ENCODE measurements at regions not wholly inside any gene's neighbourhood (a gene's known extent, or its start where the extent isn't known, plus 50 kb on each side); places are given as distances from the start of the nearest gene placed in this dataset.

DNA sequence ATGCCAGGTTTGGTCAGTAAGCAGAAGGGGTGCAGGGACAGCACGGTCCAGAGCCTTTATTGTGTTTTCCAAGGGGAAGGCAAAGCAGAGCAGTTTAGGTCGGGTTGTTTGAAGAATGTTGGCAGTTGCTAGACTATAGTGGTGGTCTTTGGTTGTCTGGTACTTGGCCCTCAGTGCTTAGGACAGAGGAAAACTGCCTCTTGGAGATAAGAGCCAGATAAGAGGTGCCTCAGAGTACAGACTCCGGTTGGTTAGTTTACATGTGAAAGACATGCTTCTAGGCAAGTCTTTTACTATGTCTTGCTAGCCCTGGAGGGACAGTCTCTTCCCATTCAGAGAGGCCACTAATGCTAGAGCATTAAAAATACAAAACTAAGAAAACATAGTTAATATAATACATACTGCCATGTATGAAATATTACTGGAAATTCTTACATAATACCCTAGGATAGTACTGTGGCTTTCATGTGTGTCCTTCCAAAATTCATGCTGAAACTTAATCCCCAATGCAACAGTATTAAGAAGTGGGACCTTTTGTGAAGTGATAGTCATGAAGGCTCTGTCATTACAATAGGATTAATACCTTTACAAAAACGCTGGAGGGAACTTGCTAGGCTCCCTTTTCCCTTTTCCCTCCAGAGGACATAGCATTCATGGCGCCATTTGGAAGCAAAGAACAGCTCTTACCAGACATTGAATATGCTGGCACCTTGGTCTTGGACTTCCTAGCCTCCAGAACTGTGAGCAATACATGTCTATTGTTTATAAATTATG, 280.4 kb downstream of the TMEM167A start:
- DNase-seq (ENCODE audit: low spot score): no peak
- no peak overlapping the region for H3K27ac ChIP-seq
- ChIA-PET POLR2A (ENCODE audit: low non-redundant PET) (no interaction called here), CTCF (no interaction called here)
- TF ChIP-seq, protein P1, sequence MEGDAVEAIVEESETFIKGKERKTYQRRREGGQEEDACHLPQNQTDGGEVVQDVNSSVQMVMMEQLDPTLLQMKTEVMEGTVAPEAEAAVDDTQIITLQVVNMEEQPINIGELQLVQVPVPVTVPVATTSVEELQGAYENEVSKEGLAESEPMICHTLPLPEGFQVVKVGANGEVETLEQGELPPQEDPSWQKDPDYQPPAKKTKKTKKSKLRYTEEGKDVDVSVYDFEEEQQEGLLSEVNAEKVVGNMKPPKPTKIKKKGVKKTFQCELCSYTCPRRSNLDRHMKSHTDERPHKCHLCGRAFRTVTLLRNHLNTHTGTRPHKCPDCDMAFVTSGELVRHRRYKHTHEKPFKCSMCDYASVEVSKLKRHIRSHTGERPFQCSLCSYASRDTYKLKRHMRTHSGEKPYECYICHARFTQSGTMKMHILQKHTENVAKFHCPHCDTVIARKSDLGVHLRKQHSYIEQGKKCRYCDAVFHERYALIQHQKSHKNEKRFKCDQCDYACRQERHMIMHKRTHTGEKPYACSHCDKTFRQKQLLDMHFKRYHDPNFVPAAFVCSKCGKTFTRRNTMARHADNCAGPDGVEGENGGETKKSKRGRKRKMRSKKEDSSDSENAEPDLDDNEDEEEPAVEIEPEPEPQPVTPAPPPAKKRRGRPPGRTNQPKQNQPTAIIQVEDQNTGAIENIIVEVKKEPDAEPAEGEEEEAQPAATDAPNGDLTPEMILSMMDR (conservative IDR thresholded peaks at IDR 0.05; ENCODE audit: low read depth): no peak

DNA sequence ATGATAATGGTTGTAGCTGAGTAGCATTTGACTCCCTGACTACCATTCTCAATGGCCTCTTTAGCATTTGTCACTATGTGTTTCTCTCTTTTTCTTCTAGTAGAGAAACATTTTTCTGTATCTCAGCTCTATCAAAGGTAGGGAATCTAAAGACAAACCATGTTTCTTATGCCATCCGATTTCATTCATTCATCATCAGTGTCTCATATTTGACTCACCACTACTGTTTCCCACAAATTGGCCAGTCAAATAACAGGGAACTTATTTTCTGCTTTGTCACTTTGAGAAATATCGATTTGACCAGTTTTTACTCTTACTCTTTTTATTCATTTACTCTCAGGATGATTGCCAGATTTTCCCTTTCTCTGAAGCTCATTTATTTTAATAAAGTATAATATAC, 282.3 kb downstream of the TMEM167A start:
- ChIA-PET CTCF (no interaction called here), POLR2A (ENCODE audit: low non-redundant PET) (interaction anchor here (0.5 kb wide), 1 partner anchor 59 kb away, joined by 6 read pairs; no protein-coding TSS in a partner anchor)
- TF ChIP-seq, protein P1 (conservative IDR thresholded peaks at IDR 0.05; ENCODE audit: low read depth): no peak
- DNase-seq (ENCODE audit: low spot score): no peak
- H3K27ac ChIP-seq: no peak overlapping the region

DNA sequence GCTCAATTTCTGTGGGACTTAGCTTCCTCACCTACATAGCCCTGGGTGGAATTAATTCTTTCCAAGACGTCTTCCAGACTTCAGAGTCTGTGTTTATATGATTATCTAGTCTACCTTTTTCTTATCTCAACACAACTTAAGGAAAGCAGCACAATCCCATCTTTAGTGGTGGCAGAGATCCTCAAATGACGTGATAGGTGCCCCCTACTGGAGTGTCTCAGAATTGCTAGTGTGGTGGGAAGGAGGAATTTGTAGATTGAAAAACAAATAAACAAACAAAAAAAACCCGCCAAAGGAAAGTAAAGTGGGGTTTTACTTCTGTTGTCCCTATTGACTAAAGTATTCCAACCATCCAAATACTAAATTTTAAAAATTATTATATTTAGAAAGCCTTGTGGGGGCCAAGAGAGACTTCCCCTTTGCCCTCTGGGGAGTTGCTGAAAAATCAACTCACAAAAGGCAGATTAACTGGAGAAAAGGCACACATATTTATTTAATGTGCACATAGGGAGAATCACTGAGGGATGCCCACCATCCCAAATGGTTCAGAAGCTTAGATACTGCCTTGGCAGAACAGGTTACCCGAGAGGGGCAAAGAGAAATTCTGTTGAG, 283.3 kb downstream of the TMEM167A start:
- TF ChIP-seq, protein P1 (conservative IDR thresholded peaks at IDR 0.05; ENCODE audit: low read depth): peak; percentile 63
- ChIA-PET POLR2A (ENCODE audit: low non-redundant PET) (no interaction called here), CTCF (interaction anchor here (0.6 to 1.2 kb wide), 3 partner anchors 19 to 151 kb away, joined by 3 to 6 read pairs (median 4); no protein-coding TSS in a partner anchor)
- DNase-seq (ENCODE audit: low spot score): peak; percentile 15
- H3K27ac ChIP-seq: no peak overlapping the region

DNA sequence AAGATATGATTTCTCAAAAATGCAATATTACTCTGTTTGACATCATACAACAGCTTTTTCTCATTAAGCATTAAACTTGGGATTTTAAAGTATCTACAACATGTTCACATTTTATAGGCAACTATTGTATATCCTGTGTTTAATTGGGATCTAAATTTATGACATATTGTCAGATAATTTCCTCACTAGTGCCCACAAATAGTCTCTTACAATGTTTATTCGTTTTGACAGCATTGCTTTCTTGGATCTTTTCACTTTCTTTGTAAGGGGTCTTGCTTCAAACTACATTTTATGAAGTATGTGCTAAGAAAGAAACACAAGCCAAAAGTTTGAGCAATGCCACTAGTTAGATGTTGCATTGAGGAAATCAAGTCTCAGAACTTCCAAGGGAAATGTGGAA, 285.1 kb downstream of the TMEM167A start:
- ChIA-PET CTCF (no interaction called here), POLR2A (ENCODE audit: low non-redundant PET) (no interaction called here)
- no peak for DNase-seq (ENCODE audit: low spot score)
- H3K27ac ChIP-seq: no peak overlapping the region
- TF ChIP-seq, protein P1 (conservative IDR thresholded peaks at IDR 0.05; ENCODE audit: low read depth): no peak

DNA sequence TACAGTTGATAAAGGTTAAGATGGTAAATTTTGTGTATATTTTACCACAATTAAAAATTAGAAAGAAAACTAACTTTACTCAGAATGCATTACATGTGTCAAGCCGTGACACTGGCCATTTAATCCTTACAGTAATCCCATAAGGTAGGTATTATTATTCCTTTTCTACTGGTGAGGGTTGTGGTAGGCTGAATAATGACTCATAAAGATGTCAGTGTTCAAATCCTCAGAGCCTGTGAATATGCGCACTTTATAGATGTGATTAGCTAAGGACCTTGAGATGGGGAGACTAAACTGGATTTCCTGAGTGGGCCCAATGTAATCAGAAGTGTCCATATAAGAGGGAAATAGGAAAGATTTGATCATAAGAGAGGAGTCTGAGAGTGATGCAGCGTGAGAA, 288.1 kb downstream of the TMEM167A start:
- no peak for DNase-seq (ENCODE audit: low spot score)
- ChIA-PET POLR2A (ENCODE audit: low non-redundant PET) (no interaction called here), CTCF (no interaction called here)
- H3K27ac ChIP-seq: no peak overlapping the region
- TF ChIP-seq, protein P1 (conservative IDR thresholded peaks at IDR 0.05; ENCODE audit: low read depth): no peak

DNA sequence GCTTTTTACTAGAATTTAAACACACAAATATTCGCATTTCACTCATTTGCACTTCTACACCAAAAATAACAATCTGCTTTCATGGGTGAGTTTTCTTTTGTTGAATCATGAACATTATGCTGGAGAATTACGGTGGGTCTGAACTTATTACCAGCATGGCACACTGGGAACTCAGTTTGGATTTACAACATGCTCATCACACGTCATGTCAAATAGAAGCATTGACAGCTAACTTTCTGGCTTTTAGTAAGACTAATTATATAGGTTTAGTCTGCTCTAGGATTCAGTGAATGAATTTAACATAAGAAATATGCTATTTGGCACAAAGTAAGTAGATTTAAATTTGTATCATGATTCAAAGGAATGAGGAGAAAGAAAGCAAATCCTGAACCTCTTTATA, 290.4 kb downstream of the TMEM167A start:
- TF ChIP-seq, protein P1 (conservative IDR thresholded peaks at IDR 0.05; ENCODE audit: low read depth): no peak
- no peak for DNase-seq (ENCODE audit: low spot score)
- CTCF ChIA-PET: interaction anchor here (0.5 to 0.6 kb wide), 2 partner anchors 9 to 462 kb away, joined by 3 read pairs; no protein-coding TSS in a partner anchor
- H3K27ac ChIP-seq: no peak overlapping the region
- POLR2A ChIA-PET (ENCODE audit: low non-redundant PET): no interaction called here
